K562 (cell line): ENCODE measurements at regions not wholly inside any gene's neighbourhood (a gene's known extent, or its start where the extent isn't known, plus 50 kb on each side); places are given as distances from the start of the nearest gene placed in this dataset.

Experiments
- ATAC-seq: fragments of 200-7000 bp; cut with Tn5 transposase; 3 replicates; pipeline ENCODE4 v1.9.1; 2020; ENCODE audit warnings: moderate library complexity
- BruUV-seq: library from RNA; stranded (reverse); fragments of 400-500 nt; replicated peaks from 2 replicates; lab custom pipeline; 2021; lab: Mats Ljungman, UMichigan
- CTCF ChIA-PET: fragments of 300-600 bp; formaldehyde crosslinking; extraction: SDS; loops from one replicate; lab custom pipeline; 2021; ENCODE audit warnings: low intra/inter-chr PET ratio; lab: Yijun Ruan, JAX
- POLR2A ChIA-PET: fragments of 300-600, 350-650 bp; sonication (Branson Sonifier 250); formaldehyde crosslinking; extraction: SDS; loops from one replicate; lab custom pipeline; 2021; ENCODE audit warnings: antibody characterized with exemption, inconsistent platforms; lab: Yijun Ruan, JAX
- DNase-seq, 4 experiments: peaks; one replicate each; pipeline versions ENCODE4 v3.0.0 to v3.0.0-alpha.2; 2011 to 2018; ENCODE audit warnings: low spot score in 3 of 4, mixed read lengths in 3 of 4; ENCODE audit errors: extremely low read depth in 1 of 4
- FAIRE-seq: peaks from 2 replicates; lab custom pipeline; 2011; peaks lifted over from hg19 to GRCh38; lab: Jason Lieb, UNC
- H2AFZ ChIP-seq: 2 replicates; pipeline ENCODE4 v1.6.0; 2011; ENCODE audit warnings: low read depth, low read length, control low read depth, inconsistent platforms
- H3K27ac ChIP-seq: fragments of 200-600 bp; 3 replicates; pipeline ENCODE4 v1.8.0; 2011; ENCODE audit warnings: low read depth, mild to moderate bottlenecking, control low read depth, inconsistent platforms, low read length, moderate library complexity, mixed read lengths; ENCODE audit errors: extremely low read depth
- H3K27me3 ChIP-seq, 2 experiments: fragments of 300-600 bp in 1 of 2; 2 replicates in 1 of 2; 3 replicates in 1 of 2; pipeline versions ENCODE4 v1.6.0 to v1.8.0; 2011; ENCODE audit warnings: inconsistent platforms in 2 of 2, low read length in 2 of 2, mild to moderate bottlenecking in 1 of 2, mixed read lengths in 1 of 2, moderate library complexity in 1 of 2; ENCODE audit not compliant: control insufficient read depth in 2 of 2, insufficient read depth in 2 of 2
- H3K36me3 ChIP-seq: fragments of 300-600 bp; 3 replicates; pipeline ENCODE4 v1.8.0; 2011; ENCODE audit warnings: mild to moderate bottlenecking, low read length, inconsistent platforms; ENCODE audit not compliant: control insufficient read depth, insufficient read depth
- H3K4me1 ChIP-seq, 2 experiments: fragments of 200-600 bp in 1 of 2; replicated peaks in 1 of 2; 2 replicates in 1 of 2; 3 replicates in 1 of 2; pipeline versions ENCODE4 v1.5.1 to v1.8.0; 2011; ENCODE audit warnings: inconsistent platforms in 2 of 2, low read length in 2 of 2, mild to moderate bottlenecking in 1 of 2, mixed read lengths in 1 of 2, moderate library complexity in 1 of 2; ENCODE audit not compliant: control insufficient read depth in 2 of 2, insufficient read depth in 2 of 2
- H3K4me2 ChIP-seq: 2 replicates; pipeline ENCODE4 v1.6.1; 2011; ENCODE audit warnings: low read length, control low read depth, inconsistent platforms, mixed read lengths; ENCODE audit not compliant: insufficient read depth
- H3K4me3 ChIP-seq: fragments of 200-600 bp; sonication (generic), shearing (Covaris generic); 2 replicates; pipeline ENCODE4 v1.5.1; 2016; ENCODE audit warnings: control low read depth, inconsistent platforms
- H3K79me2 ChIP-seq: fragments of 200-600 bp; 3 replicates; pipeline ENCODE4 v1.8.0; 2011; ENCODE audit warnings: low read length, inconsistent platforms; ENCODE audit not compliant: control insufficient read depth, insufficient read depth
- H3K9ac ChIP-seq, 2 experiments: 2 replicates each; pipeline versions ENCODE4 v1.6.0 to v1.6.1; 2011; ENCODE audit warnings: low read depth in 2 of 2, low read length in 2 of 2, control low read depth in 1 of 2, inconsistent platforms in 1 of 2, mild to moderate bottlenecking in 1 of 2, mixed read lengths in 1 of 2; ENCODE audit not compliant: insufficient read depth in 1 of 2
- H3K9me1 ChIP-seq: one replicate; pipeline ENCODE4 v1.6.0; 2011; ENCODE audit warnings: inconsistent platforms, mild to moderate bottlenecking, low read length, moderate library complexity; ENCODE audit not compliant: control insufficient read depth, insufficient read depth
- H3K9me3 ChIP-seq: replicated peaks from 2 replicates; pipeline ENCODE4 v1.5.1; 2011; ENCODE audit warnings: low read depth, low read length, inconsistent platforms; ENCODE audit not compliant: control insufficient read depth, insufficient read depth
- H4K20me1 ChIP-seq: replicated peaks from 2 replicates; pipeline ENCODE4 v1.6.1; 2011; ENCODE audit warnings: low read length, inconsistent platforms, mixed read lengths; ENCODE audit not compliant: control insufficient read depth, insufficient read depth
- E2F8 ChIP-seq: fragments of 450-650 bp; IDR thresholded peaks from 2 replicates; pipeline ENCODE4 v1.7.1; 2018; ENCODE audit warnings: mild to moderate bottlenecking, low read depth; ENCODE audit not compliant: partially characterized antibody
- MAZ ChIP-seq, 2 experiments: fragments of 450-650 bp in 1 of 2; sonication (generic) in 1 of 2; formaldehyde crosslinking; IDR thresholded peaks in 1 of 2; conservative IDR thresholded peaks in 1 of 2; 2 replicates each; pipeline versions ENCODE4 v1.4.0 to v1.5.0; 2020; ENCODE audit warnings: mild to moderate bottlenecking in 1 of 2, missing genetic modification reagents in 1 of 2
- NFIX ChIP-seq: fragments of 250-450 bp; sonication (Bioruptor Pico); IDR thresholded peaks from 2 replicates; pipeline ENCODE4 v1.4.0; 2020; ENCODE audit warnings: low read depth, mild to moderate bottlenecking, moderate library complexity
- SUPT5H ChIP-seq: fragments of 450-650 bp; IDR thresholded peaks from 2 replicates; pipeline ENCODE4 v1.6.1; 2016
- TCF3 ChIP-seq: sonication (generic); formaldehyde crosslinking; IDR thresholded peaks from 2 replicates; pipeline ENCODE4 v1.4.0; 2020; ENCODE audit warnings: mild to moderate bottlenecking, missing genetic modification reagents
- YBX1 ChIP-seq: fragments of 450-650 bp; IDR thresholded peaks from 2 replicates; pipeline ENCODE4 v1.7.1; 2016; ENCODE audit warnings: mild to moderate bottlenecking
- ZNF830 ChIP-seq: fragments of 250-450 bp; sonication (Bioruptor Pico); IDR thresholded peaks from 2 replicates; pipeline ENCODE4 v1.5.0; 2021; ENCODE audit warnings: mild to moderate bottlenecking
- WGBS: fragments of 100-300 bp; shearing (Covaris generic); methylation state at CpG from one replicate; pipeline ENCODE4 v1.1.6; 2016; ENCODE audit warnings: low coverage, mixed read lengths; ENCODE audit not compliant: insufficient coverage; ENCODE audit errors: missing lambda C conversion rate; 5-methylcytosine and 5-hydroxymethylcytosine counted together
- in situ Hi-C: fragments of 300-500 bp; cut with MboI; formaldehyde crosslinking; loops from 4 replicates; pipeline ENCODE4 v1.15.0; 2018; ENCODE audit warnings: inconsistent platforms, mixed read lengths
- intact Hi-C: fragments of 100-400 bp; cut with micrococcal nuclease; formaldehyde crosslinking; loops from 2 replicates; pipeline ENCODE4 v1.14.2; 2022
- TF ChIP-seq, protein P1 (sequence below), 3 experiments: fragments of 200-800 bp in 1 of 3; fragments of 250-450 bp in 1 of 3; fragments of 450-650 bp in 1 of 3; sonication (Bioruptor Pico) in 1 of 3; sonication (Bioruptor generic) in 1 of 3; formaldehyde crosslinking in 1 of 3; IDR thresholded peaks; 2 replicates each; pipeline versions ENCODE4 v1.6.1 to v1.8.0; 2016 to 2022; ENCODE audit warnings: mild to moderate bottlenecking in 2 of 3, missing genetic modification characterization in 2 of 3, missing compliant biosample characterization in 1 of 3, moderate library complexity in 1 of 3

GRCh38 chr1:98457248-98457647 lies 204.3 kb upstream of the SNX7 start:
- no peaks in the 10 kb centered on the region for H3K79me2 ChIP-seq
- no peak for DNase-seq
- no peak overlapping the region for H3K27ac ChIP-seq
- no peak overlapping the region for H3K4me3 ChIP-seq
- H2AFZ ChIP-seq, result no peak overlapping the region
- no peaks in the 10 kb centered on the region for H3K4me1 ChIP-seq
- H3K4me2 ChIP-seq, result no peak overlapping the region
- in situ Hi-C loops, result no loop called here
- TF ChIP-seq TCF3 (no peak), MAZ (CRISPR knock-in tag; conservative IDR thresholded peaks at IDR 0.05 in 1 of 2, IDR thresholded peaks at IDR 0.05 in 1 of 2) (no peak), ZNF830 (no peak), YBX1 (no peak), E2F8 (no peak), SUPT5H (no peak), NFIX (CRISPR knock-in tag) (no peak)
- TF ChIP-seq, protein P1, sequence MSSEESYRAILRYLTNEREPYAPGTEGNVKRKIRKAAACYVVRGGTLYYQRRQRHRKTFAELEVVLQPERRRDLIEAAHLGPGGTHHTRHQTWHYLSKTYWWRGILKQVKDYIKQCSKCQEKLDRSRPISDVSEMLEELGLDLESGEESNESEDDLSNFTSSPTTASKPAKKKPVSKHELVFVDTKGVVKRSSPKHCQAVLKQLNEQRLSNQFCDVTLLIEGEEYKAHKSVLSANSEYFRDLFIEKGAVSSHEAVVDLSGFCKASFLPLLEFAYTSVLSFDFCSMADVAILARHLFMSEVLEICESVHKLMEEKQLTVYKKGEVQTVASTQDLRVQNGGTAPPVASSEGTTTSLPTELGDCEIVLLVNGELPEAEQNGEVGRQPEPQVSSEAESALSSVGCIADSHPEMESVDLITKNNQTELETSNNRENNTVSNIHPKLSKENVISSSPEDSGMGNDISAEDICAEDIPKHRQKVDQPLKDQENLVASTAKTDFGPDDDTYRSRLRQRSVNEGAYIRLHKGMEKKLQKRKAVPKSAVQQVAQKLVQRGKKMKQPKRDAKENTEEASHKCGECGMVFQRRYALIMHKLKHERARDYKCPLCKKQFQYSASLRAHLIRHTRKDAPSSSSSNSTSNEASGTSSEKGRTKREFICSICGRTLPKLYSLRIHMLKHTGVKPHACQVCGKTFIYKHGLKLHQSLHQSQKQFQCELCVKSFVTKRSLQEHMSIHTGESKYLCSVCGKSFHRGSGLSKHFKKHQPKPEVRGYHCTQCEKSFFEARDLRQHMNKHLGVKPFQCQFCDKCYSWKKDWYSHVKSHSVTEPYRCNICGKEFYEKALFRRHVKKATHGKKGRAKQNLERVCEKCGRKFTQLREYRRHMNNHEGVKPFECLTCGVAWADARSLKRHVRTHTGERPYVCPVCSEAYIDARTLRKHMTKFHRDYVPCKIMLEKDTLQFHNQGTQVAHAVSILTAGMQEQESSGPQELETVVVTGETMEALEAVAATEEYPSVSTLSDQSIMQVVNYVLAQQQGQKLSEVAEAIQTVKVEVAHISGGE (CRISPR knock-in tag; IDR thresholded peaks at IDR 0.05), result no peak
- 0% methylated on average over 4 of the region's 4 CpGs for WGBS
- BruUV-seq, result no TSS peak
- ChIA-PET POLR2A (no interaction called here), CTCF (no interaction called here)
- no peak for FAIRE-seq
- H4K20me1 ChIP-seq, result no peaks in the 10 kb centered on the region
- H3K36me3 ChIP-seq, result no peaks in the 10 kb centered on the region
- no peaks in the 10 kb centered on the region; the same call in 1 of the 2 replicates for H3K9me3 ChIP-seq
- ATAC-seq, result no peak
- no peaks in the 10 kb centered on the region for H3K9me1 ChIP-seq
- intact Hi-C loops, result no loop called here
- no peaks in the 10 kb centered on the region for H3K27me3 ChIP-seq
- H3K9ac ChIP-seq, result no peak overlapping the region
